ENCODE measurements at regions not wholly inside any gene's neighbourhood (a gene's known extent, or its start where the extent isn't known, plus 50 kb on each side); places are given as distances from the start of the nearest gene placed in this dataset.

GRCh38 chr9:16325966-16326365, 544.5 kb downstream of the BNC2 start:
- TF ChIP-seq CTCF (IDR thresholded peaks at IDR 0.05; ENCODE audit: low read depth, low read length, poor library complexity, severe bottlenecking) (no peak), EZH2phosphoT487 (IDR thresholded peaks at IDR 0.05; ENCODE audit: borderline replicate concordance, low read length) (no peak)
